OCI-LY7 (cell line): ENCODE measurements at regions not wholly inside any gene's neighbourhood (a gene's known extent, or its start where the extent isn't known, plus 50 kb on each side); places are given as distances from the start of the nearest gene placed in this dataset.

ENCODE experiments used
- BruUV-seq: library from RNA; stranded (reverse); fragments of 400-500 nt; replicated peaks from 2 replicates; lab custom pipeline; 2021; lab: Mats Ljungman, UMichigan
- CTCF ChIA-PET: fragments of 300-600 bp; sonication (Branson Sonifier 250); formaldehyde crosslinking; loops from one replicate; lab custom pipeline; 2022; ENCODE audit warnings: antibody characterized with exemption; ENCODE audit not compliant: unreplicated experiment; lab: Charles Lee
- POLR2A ChIA-PET: fragments of 300-600 bp; sonication (Branson Sonifier 250); formaldehyde crosslinking; loops from one replicate; lab custom pipeline; 2022; ENCODE audit warnings: antibody characterized with exemption; lab: Charles Lee
- DNase-seq: peaks from one replicate; pipeline ENCODE4 v3.0.0-alpha.2; 2015; ENCODE audit warnings: low spot score
- H2AFZ ChIP-seq: fragments of 200-600 bp; sonication (generic), shearing (Covaris generic); 2 replicates; pipeline ENCODE4 v1.6.1; 2014; ENCODE audit warnings: mild to moderate bottlenecking, antibody characterized with exemption, low read length, moderate library complexity
- H3K27ac ChIP-seq: fragments of 200-600 bp; sonication (generic); 2 replicates; pipeline ENCODE4 v1.5.1; 2014; ENCODE audit warnings: mixed run types, low read depth, mild to moderate bottlenecking, moderate library complexity, low read length, inconsistent platforms; ENCODE audit not compliant: poor library complexity, severe bottlenecking
- H3K36me3 ChIP-seq: fragments of 200-600 bp; sonication (generic); 2 replicates; pipeline ENCODE4 v1.6.1; 2014; ENCODE audit warnings: mild to moderate bottlenecking, antibody characterized with exemption, low read length, moderate library complexity, mixed read lengths; ENCODE audit not compliant: insufficient read depth
- H3K4me1 ChIP-seq: fragments of 200-600 bp; sonication (generic); 2 replicates; pipeline ENCODE4 v1.5.1; 2014; ENCODE audit warnings: mild to moderate bottlenecking, low read length; ENCODE audit not compliant: insufficient read depth, poor library complexity, severe bottlenecking
- H3K4me2 ChIP-seq: fragments of 200-600 bp; sonication (generic); 2 replicates; pipeline ENCODE4 v1.6.1; 2014; ENCODE audit warnings: mild to moderate bottlenecking, low read length
- H3K4me3 ChIP-seq: fragments of 200-600 bp; sonication (generic); 2 replicates; pipeline ENCODE4 v1.5.1; 2014; ENCODE audit warnings: mild to moderate bottlenecking, low read depth, low read length; ENCODE audit not compliant: poor library complexity, severe bottlenecking
- H3K79me2 ChIP-seq: fragments of 200-600 bp; sonication (generic); 2 replicates; pipeline ENCODE4 v1.6.1; 2016; ENCODE audit warnings: low read depth, mild to moderate bottlenecking, low read length, moderate library complexity, mixed read lengths; ENCODE audit not compliant: insufficient read depth
- H3K9me2 ChIP-seq: fragments of 200-600 bp; sonication (generic); 2 replicates; pipeline ENCODE4 v1.6.1; 2016; ENCODE audit warnings: mild to moderate bottlenecking, low read length, mixed read lengths; ENCODE audit not compliant: insufficient read depth
- H3K9me3 ChIP-seq: fragments of 200-600 bp; sonication (generic); 2 replicates; pipeline ENCODE4 v1.6.1; 2014; ENCODE audit warnings: mild to moderate bottlenecking, mixed run types, low read length, mixed read lengths
- H4K20me1 ChIP-seq: fragments of 200-600 bp; sonication (generic); 2 replicates; pipeline ENCODE4 v1.6.1; 2014; ENCODE audit warnings: mild to moderate bottlenecking, antibody characterized with exemption, low read length, moderate library complexity, mixed read lengths; ENCODE audit not compliant: insufficient read depth
- EZH2phosphoT487 ChIP-seq: fragments of 200-600 bp; sonication (generic); IDR thresholded peaks from 2 replicates; pipeline ENCODE4 v1.6.1; 2018; ENCODE audit warnings: low read depth, borderline replicate concordance, mild to moderate bottlenecking, mixed run types, antibody characterized with exemption, low read length, moderate library complexity, mixed read lengths
- intact Hi-C: fragments of 100-400 bp; cut with micrococcal nuclease; formaldehyde crosslinking; loops from one replicate; pipeline ENCODE4 v1.10.0; 2022; ENCODE audit not compliant: unreplicated experiment
- TF ChIP-seq, protein P1 (sequence below): fragments of 200-600 bp; sonication (generic); conservative IDR thresholded peaks from 2 replicates; pipeline ENCODE4 v1.5.1; 2014; ENCODE audit warnings: mild to moderate bottlenecking, antibody characterized with exemption, low read length, moderate library complexity, mixed read lengths

DNA sequence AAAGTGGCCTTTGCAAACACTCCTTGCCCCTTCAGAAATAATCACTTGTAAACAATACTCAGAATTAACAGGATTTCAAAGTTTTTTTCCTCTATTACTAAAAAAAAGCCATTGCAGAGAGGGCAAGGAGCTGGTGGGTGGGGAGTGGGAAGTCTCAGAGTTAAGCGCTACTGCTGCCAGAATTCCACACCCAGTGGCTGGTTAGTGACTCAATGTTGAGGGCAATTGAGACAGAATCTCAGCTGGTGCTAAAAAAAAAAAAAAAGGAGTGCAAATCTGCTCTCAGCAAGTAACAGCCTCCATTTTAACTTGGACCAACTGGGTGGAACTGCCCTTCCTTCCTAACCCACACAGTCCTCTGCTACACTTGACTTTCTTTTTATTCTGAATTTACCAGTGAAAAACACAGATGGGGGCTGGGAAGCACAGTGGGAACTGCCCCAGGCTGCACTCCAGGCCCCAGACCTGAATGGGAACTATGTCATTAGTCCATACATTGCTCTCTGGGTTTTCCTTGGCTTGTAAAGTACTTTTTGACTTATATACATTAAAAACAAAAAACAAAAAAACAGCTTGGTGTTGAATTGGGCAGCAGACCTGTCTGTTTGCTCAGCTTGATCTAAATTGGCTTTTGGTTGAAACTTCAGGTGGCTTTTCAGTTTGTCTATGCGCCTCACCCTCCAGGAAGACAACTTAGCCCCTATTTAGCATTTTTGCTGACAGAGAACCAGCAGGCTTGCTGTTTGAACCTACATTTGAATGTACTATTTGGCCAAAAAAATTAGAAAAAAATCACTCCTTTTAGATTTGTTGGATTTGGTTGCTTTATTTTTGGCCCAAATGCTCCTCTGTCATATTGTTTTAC is 357.8 kb upstream of the TBL1XR1 start:
- Histone ChIP-seq H3K79me2 (no peaks in the 10 kb centered on the region), H4K20me1 (no peaks in the 10 kb centered on the region), H3K36me3 (no peaks in the 10 kb centered on the region), H3K4me1 (no peaks in the 10 kb centered on the region), H2AFZ (no peak overlapping the region), H3K4me2 (no peak overlapping the region), H3K9me3 (no peaks in the 10 kb centered on the region), H3K9me2 (no peaks in the 10 kb centered on the region), H3K4me3 (no peak overlapping the region), H3K27ac (no peak overlapping the region)
- POLR2A ChIA-PET, result interaction anchor here (0.6 kb wide), 1 partner anchor 121 kb away, joined by 3 read pairs; no protein-coding TSS in a partner anchor
- BruUV-seq, result no TSS peak
- CTCF ChIA-PET, result no interaction called here
- intact Hi-C loops, result no loop called here
- no peak for DNase-seq
- TF ChIP-seq, protein P1, sequence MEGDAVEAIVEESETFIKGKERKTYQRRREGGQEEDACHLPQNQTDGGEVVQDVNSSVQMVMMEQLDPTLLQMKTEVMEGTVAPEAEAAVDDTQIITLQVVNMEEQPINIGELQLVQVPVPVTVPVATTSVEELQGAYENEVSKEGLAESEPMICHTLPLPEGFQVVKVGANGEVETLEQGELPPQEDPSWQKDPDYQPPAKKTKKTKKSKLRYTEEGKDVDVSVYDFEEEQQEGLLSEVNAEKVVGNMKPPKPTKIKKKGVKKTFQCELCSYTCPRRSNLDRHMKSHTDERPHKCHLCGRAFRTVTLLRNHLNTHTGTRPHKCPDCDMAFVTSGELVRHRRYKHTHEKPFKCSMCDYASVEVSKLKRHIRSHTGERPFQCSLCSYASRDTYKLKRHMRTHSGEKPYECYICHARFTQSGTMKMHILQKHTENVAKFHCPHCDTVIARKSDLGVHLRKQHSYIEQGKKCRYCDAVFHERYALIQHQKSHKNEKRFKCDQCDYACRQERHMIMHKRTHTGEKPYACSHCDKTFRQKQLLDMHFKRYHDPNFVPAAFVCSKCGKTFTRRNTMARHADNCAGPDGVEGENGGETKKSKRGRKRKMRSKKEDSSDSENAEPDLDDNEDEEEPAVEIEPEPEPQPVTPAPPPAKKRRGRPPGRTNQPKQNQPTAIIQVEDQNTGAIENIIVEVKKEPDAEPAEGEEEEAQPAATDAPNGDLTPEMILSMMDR, result no peak
- no peak for TF ChIP-seq EZH2phosphoT487

DNA sequence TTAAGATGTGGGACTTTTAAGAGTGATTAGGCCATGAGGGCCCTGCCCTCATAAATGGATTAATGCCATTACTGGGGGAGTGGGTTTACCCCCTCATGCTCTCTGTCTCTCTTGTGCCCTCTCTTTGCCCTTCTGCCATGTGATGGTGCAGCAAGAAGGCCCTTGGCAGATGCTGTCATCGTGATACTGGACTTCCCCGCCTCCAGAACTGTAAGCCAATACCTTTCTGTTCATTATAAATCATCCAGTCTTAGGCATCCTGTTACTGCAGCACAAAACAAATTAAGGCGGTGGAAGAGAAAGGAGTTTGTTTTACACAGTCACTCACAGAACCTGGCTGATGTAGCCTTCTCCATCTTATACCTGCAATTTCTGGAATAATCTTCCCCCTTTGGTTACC is 360.3 kb upstream of the TBL1XR1 start:
- Histone ChIP-seq H4K20me1 (no peaks in the 10 kb centered on the region), H3K79me2 (no peaks in the 10 kb centered on the region), H3K4me3 (no peak overlapping the region), H3K27ac (no peak overlapping the region), H3K9me3 (no peaks in the 10 kb centered on the region), H3K4me2 (no peak overlapping the region), H3K4me1 (no peaks in the 10 kb centered on the region), H3K9me2 (no peaks in the 10 kb centered on the region), H3K36me3 (no peaks in the 10 kb centered on the region), H2AFZ (no peak overlapping the region)
- ChIA-PET POLR2A (interaction anchor here (0.5 kb wide), 1 partner anchor 204 kb away, joined by 5 read pairs; no protein-coding TSS in a partner anchor), CTCF (no interaction called here)
- DNase-seq, result no peak
- no TSS peak for BruUV-seq
- intact Hi-C loops, result no loop called here
- no peak for TF ChIP-seq EZH2phosphoT487
- TF ChIP-seq, protein P1, result no peak

DNA sequence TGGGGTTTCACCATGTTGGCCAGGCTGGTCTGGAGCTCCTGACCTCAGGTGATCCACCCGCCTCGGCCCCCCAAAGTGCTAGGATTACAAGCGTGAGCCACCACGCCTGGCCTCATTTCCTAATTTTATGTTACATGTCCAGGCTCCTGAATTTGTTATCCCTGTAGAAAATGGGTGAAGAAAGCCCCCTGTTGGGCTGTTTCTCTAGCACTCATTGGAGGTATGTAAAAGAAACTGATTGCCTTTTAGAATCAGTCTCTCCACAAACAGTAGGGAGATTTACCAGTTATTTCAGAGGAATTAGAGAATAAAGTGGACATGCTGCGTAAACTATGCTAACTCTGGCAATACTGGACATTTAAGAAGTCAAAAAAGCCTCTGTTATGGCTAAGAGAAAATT is 364.1 kb upstream of the TBL1XR1 start:
- no peak overlapping the region for H3K4me3 ChIP-seq
- no peak for DNase-seq
- no peak overlapping the region for H3K4me2 ChIP-seq
- H3K79me2 ChIP-seq, result no peaks in the 10 kb centered on the region
- H3K4me1 ChIP-seq, result no peaks in the 10 kb centered on the region
- intact Hi-C loops, result no loop called here
- H2AFZ ChIP-seq, result no peak overlapping the region
- H3K36me3 ChIP-seq, result no peaks in the 10 kb centered on the region
- ChIA-PET CTCF (no interaction called here), POLR2A (interaction anchor here (0.6 kb wide), 2 partner anchors 57 to 246 kb away, joined by 3 read pairs; no protein-coding TSS in a partner anchor)
- no TSS peak for BruUV-seq
- no peak for TF ChIP-seq EZH2phosphoT487
- TF ChIP-seq, protein P1, result no peak
- H3K9me2 ChIP-seq, result no peaks in the 10 kb centered on the region
- H3K9me3 ChIP-seq, result no peaks in the 10 kb centered on the region
- no peak overlapping the region for H3K27ac ChIP-seq
- no peaks in the 10 kb centered on the region for H4K20me1 ChIP-seq
